Immature natural killer cell (primary cell): ENCODE measurements at regions not wholly inside any gene's neighbourhood (a gene's known extent, or its start where the extent isn't known, plus 50 kb on each side); places are given as distances from the start of the nearest gene placed in this dataset.
"Not testable (repeated sequence)": the region's sequence is repeated elsewhere in the genome, so short reads cannot be mapped to it uniquely, and the experiment has no call there.

Experiments
- DNase-seq, 3 donors: peaks; one replicate each; pipeline ENCODE4 v3.0.0; 2022; ENCODE audit warnings: mixed read lengths in 1 of 3
- H3K27ac Mint-ChIP-seq, 6 donors: one replicate each; pipeline ENCODE4 v1.8.0; 2020; ENCODE audit warnings: mixed read lengths in 6 of 6, mild to moderate bottlenecking in 5 of 6, inconsistent platforms in 4 of 6, moderate library complexity in 3 of 6
- H3K27me3 Mint-ChIP-seq, 3 donors: one replicate each; pipeline ENCODE4 v1.8.0; 2020 to 2021; ENCODE audit warnings: low read depth in 3 of 3, mild to moderate bottlenecking in 3 of 3, mixed read lengths in 3 of 3, moderate library complexity in 3 of 3, inconsistent platforms in 1 of 3
- H3K36me3 Mint-ChIP-seq, 3 donors: one replicate each; pipeline ENCODE4 v1.8.0; 2020; ENCODE audit warnings: mixed read lengths in 3 of 3, inconsistent platforms in 2 of 3, mild to moderate bottlenecking in 2 of 3
- H3K4me1 Mint-ChIP-seq, 2 donors: one replicate each; pipeline ENCODE4 v1.8.0; 2020; ENCODE audit warnings: inconsistent platforms in 2 of 2, mild to moderate bottlenecking in 2 of 2, mixed read lengths in 2 of 2, moderate library complexity in 1 of 2
- H3K4me3 Mint-ChIP-seq, 5 donors: one replicate each; pipeline ENCODE4 v1.8.0; 2020; ENCODE audit warnings: mild to moderate bottlenecking in 5 of 5, mixed read lengths in 5 of 5, inconsistent platforms in 3 of 5, moderate library complexity in 3 of 5
- H3K9me3 Mint-ChIP-seq, 6 donors: one replicate each; pipeline ENCODE4 v1.8.0; 2020; ENCODE audit warnings: mild to moderate bottlenecking in 6 of 6, mixed read lengths in 6 of 6, inconsistent platforms in 4 of 6, moderate library complexity in 3 of 6

GRCh38 chr12:89213139-89213538, 139.2 kb downstream of the DUSP6 start:
- H3K4me1 Mint-ChIP-seq = peaks cover 0 to 3% of the 10 kb centered on the region in 2 donors
- no peak for DNase-seq
- H3K4me3 Mint-ChIP-seq = no peak overlapping the region
- H3K27ac Mint-ChIP-seq = no peak overlapping the region
- H3K9me3 Mint-ChIP-seq = peaks cover 0 to 2% (median 0%) of the 10 kb centered on the region in 6 donors
- H3K36me3 Mint-ChIP-seq = peaks cover 0 to 4% (median 0%) of the 10 kb centered on the region in 3 donors
- peaks cover 0 to 6% (median 0%) of the 10 kb centered on the region in 3 donors for H3K27me3 Mint-ChIP-seq

GRCh38 chr12:89212339-89212771, 139.9 kb downstream of the DUSP6 start:
- no peak overlapping the region for H3K27ac Mint-ChIP-seq
- peaks cover 0 to 2% (median 0%) of the 10 kb centered on the region in 6 donors for H3K9me3 Mint-ChIP-seq
- peaks cover 0 to 4% (median 0%) of the 10 kb centered on the region in 3 donors for H3K36me3 Mint-ChIP-seq
- H3K4me1 Mint-ChIP-seq = peaks cover 0 to 3% of the 10 kb centered on the region in 2 donors
- H3K4me3 Mint-ChIP-seq = no peak overlapping the region
- peaks cover 0 to 6% (median 0%) of the 10 kb centered on the region in 3 donors for H3K27me3 Mint-ChIP-seq
- no peak for DNase-seq

GRCh38 chr12:89211456-89211855, 140.8 kb downstream of the DUSP6 start:
- peaks cover 0 to 6% (median 2%) of the 10 kb centered on the region in 3 donors for H3K27me3 Mint-ChIP-seq

GRCh38 chr12:89210277-89210676, 142.0 kb downstream of the DUSP6 start:
- Mint-ChIP-seq H3K27ac (peak overlapping the region in 1 of 6 donors; percentile 78), H3K4me1 (peaks cover 15 to 17% of the 10 kb centered on the region in 2 donors), H3K27me3 (peaks cover 0 to 6% (median 2%) of the 10 kb centered on the region in 3 donors), H3K36me3 (peaks cover 0 to 4% (median 0%) of the 10 kb centered on the region in 3 donors), H3K9me3 (no peaks in the 10 kb centered on the region), H3K4me3 (no peak overlapping the region)
- no peak for DNase-seq

More at GRCh38 chr12:89211456-89211855, 140.8 kb downstream of the DUSP6 start:
- DNase-seq = no peak
- no peak overlapping the region for H3K4me3 Mint-ChIP-seq
- no peaks in the 10 kb centered on the region for H3K9me3 Mint-ChIP-seq
- H3K36me3 Mint-ChIP-seq = peaks cover 0 to 4% (median 0%) of the 10 kb centered on the region in 3 donors
- no peak overlapping the region for H3K27ac Mint-ChIP-seq
- peaks cover 7 to 8% of the 10 kb centered on the region in 2 donors for H3K4me1 Mint-ChIP-seq

DNA sequence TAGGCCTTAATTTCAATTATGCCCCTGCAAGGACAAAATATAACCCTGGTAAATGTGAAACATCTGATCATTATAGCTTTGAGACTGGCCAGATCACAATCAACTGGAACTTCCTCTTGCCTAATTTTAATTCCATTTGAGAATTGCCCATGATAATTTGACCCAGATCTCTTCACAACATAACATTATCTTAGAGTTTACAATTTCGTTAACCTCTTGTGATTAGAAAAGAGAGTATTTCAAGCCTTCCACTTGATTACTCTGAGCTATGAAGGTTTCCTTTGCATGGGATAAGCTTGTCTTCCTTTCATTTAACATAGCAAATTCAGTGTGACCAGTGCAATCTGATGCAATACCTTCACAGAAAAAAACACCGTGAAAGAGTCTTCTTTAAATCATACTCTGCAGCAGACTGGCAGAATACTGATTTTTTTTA, 143.6 kb downstream of the DUSP6 start:
- H3K4me1 Mint-ChIP-seq = peaks cover 15 to 17% of the 10 kb centered on the region in 2 donors
- H3K9me3 Mint-ChIP-seq = no peaks in the 10 kb centered on the region
- no peak overlapping the region for H3K4me3 Mint-ChIP-seq
- DNase-seq = no peak
- H3K27me3 Mint-ChIP-seq = peaks cover 2 to 6% (median 2%) of the 10 kb centered on the region in 3 donors
- H3K27ac Mint-ChIP-seq = no peak overlapping the region
- H3K36me3 Mint-ChIP-seq = no peaks in the 10 kb centered on the region

DNA sequence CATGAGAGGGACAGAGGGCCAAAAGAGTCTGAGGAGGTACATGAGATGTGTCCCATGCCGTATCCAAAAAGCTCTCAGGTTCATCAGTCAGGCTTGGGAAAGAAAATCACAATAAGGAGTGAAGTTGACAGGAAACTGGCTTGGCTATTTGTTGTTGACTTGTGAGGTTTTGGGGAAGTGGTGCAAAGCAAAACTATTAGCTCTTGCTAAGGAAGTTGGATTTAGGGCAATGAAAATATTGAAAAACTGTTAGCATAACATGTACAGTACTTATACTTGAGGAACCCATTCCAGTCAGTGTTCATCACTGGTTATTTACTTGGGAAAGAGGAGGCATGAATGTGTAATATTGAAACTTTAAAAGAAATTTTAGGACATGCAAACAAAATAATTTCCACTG, 145.9 kb downstream of the DUSP6 start:
- Mint-ChIP-seq H3K9me3 (peaks cover 0 to 5% (median 0%) of the 10 kb centered on the region in 6 donors), H3K4me3 (no peak overlapping the region), H3K27ac (no peak overlapping the region), H3K4me1 (peaks cover 13 to 17% of the 10 kb centered on the region in 2 donors), H3K36me3 (no peaks in the 10 kb centered on the region), H3K27me3 (peaks cover 2 to 4% (median 2%) of the 10 kb centered on the region in 3 donors)
- no peak for DNase-seq

DNA sequence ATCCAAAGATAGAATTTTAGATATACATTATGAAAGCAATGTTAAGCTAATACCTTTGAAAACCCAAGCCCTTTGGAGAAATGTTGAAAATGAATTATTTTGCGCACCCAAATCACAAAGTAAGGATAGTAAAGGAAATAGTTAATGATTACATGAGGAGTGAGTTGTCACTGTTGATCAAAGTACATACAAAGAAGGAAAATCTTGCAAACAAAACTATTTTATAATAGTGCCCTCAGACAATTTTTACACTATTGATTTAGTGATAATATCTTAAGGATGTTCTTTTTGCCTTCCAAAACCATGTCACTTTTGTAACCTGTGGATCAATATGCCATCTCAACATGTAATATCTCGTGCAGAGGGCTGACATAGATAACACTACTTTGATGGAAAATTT, 146.8 kb downstream of the DUSP6 start:
- DNase-seq = no peak
- Mint-ChIP-seq H3K4me1 (peaks cover 13 to 17% of the 10 kb centered on the region in 2 donors), H3K27ac (no peak overlapping the region), H3K36me3 (no peaks in the 10 kb centered on the region), H3K9me3 (peaks cover 0 to 5% (median 0%) of the 10 kb centered on the region in 6 donors), H3K27me3 (peaks cover 2 to 4% (median 2%) of the 10 kb centered on the region in 3 donors), H3K4me3 (no peak overlapping the region)

- Mint-ChIP-seq H3K36me3 (no peaks in the 10 kb centered on the region), H3K9me3 (peaks cover 0 to 5% (median 0%) of the 10 kb centered on the region in 6 donors), H3K27me3 (peaks cover 0 to 7% (median 2%) of the 10 kb centered on the region in 3 donors), H3K4me3 (no peak overlapping the region), H3K27ac (no peak overlapping the region), H3K4me1 (peaks cover 13 to 17% of the 10 kb centered on the region in 2 donors)
- no peak for DNase-seq
Measured at GRCh38 chr12:89203144-89203543, 149.2 kb downstream of the DUSP6 start.

GRCh38 chr12:89200217-89200616, 152.1 kb downstream of the DUSP6 start:
- no peaks in the 10 kb centered on the region for H3K36me3 Mint-ChIP-seq
- peaks cover 0 to 5% (median 0%) of the 10 kb centered on the region in 6 donors for H3K9me3 Mint-ChIP-seq
- H3K4me1 Mint-ChIP-seq = no peaks in the 10 kb centered on the region
- no peak overlapping the region for H3K27ac Mint-ChIP-seq
- peaks cover 0 to 7% (median 0%) of the 10 kb centered on the region in 3 donors for H3K27me3 Mint-ChIP-seq
- no peak overlapping the region for H3K4me3 Mint-ChIP-seq
- no peak for DNase-seq

GRCh38 chr12:89195470-89195869, 156.8 kb downstream of the DUSP6 start:
- Mint-ChIP-seq H3K36me3 (peaks cover 0 to 5% (median 0%) of the 10 kb centered on the region in 3 donors), H3K4me1 (no peaks in the 10 kb centered on the region), H3K27me3 (peaks cover 0 to 7% (median 0%) of the 10 kb centered on the region in 3 donors), H3K4me3 (no peak overlapping the region), H3K9me3 (peaks cover 0 to 3% (median 1%) of the 10 kb centered on the region in 6 donors), H3K27ac (no peak overlapping the region)
- no peak for DNase-seq

GRCh38 chr12:89194683-89195082, 157.6 kb downstream of the DUSP6 start:
- H3K27me3 Mint-ChIP-seq = peaks cover 0 to 2% (median 0%) of the 10 kb centered on the region in 3 donors
- no peaks in the 10 kb centered on the region for H3K4me1 Mint-ChIP-seq
- no peak for DNase-seq
- H3K4me3 Mint-ChIP-seq = no peak overlapping the region
- peaks cover 0 to 9% (median 0%) of the 10 kb centered on the region in 3 donors for H3K36me3 Mint-ChIP-seq
- no peak overlapping the region for H3K27ac Mint-ChIP-seq
- peaks cover 0 to 8% (median 6%) of the 10 kb centered on the region in 6 donors for H3K9me3 Mint-ChIP-seq

- no peak overlapping the region for H3K27ac Mint-ChIP-seq
- H3K4me3 Mint-ChIP-seq = no peak overlapping the region
- H3K36me3 Mint-ChIP-seq = peaks cover 11 to 24% (median 14%) of the 10 kb centered on the region in 3 donors
- H3K9me3 Mint-ChIP-seq = peaks cover 12 to 25% (median 24%) of the 10 kb centered on the region in 6 donors
- no peaks in the 10 kb centered on the region for H3K4me1 Mint-ChIP-seq
- DNase-seq = no peak
- H3K27me3 Mint-ChIP-seq = peaks cover 0 to 6% (median 2%) of the 10 kb centered on the region in 3 donors
Measured at GRCh38 chr12:89192429-89192828, 159.9 kb downstream of the DUSP6 start.

- H3K27me3 Mint-ChIP-seq, H3K27ac Mint-ChIP-seq, DNase-seq, H3K4me1 Mint-ChIP-seq, H3K4me3 Mint-ChIP-seq: not testable (repeated sequence)
- Mint-ChIP-seq H3K36me3 (peaks cover 11 to 24% (median 14%) of the 10 kb centered on the region in 3 donors), H3K9me3 (peaks cover 12 to 26% (median 24%) of the 10 kb centered on the region in 6 donors)
Measured at GRCh38 chr12:89191597-89191996, 160.7 kb downstream of the DUSP6 start.

- Mint-ChIP-seq H3K27me3 (peaks cover 0 to 6% (median 2%) of the 10 kb centered on the region in 3 donors), H3K36me3 (peaks cover 11 to 24% (median 14%) of the 10 kb centered on the region in 3 donors), H3K27ac (no peak overlapping the region), H3K9me3 (peaks cover 12 to 26% (median 24%) of the 10 kb centered on the region in 6 donors), H3K4me1 (no peaks in the 10 kb centered on the region), H3K4me3 (no peak overlapping the region)
- DNase-seq = no peak
Measured at GRCh38 chr12:89189448-89189847, 162.9 kb downstream of the DUSP6 start.
